Panc1 (cell line): ENCODE measurements at regions not wholly inside any gene's neighbourhood (a gene's known extent, or its start where the extent isn't known, plus 50 kb on each side); places are given as distances from the start of the nearest gene placed in this dataset.
"Not testable (repeated sequence)": the region's sequence is repeated elsewhere in the genome, so short reads cannot be mapped to it uniquely, and the experiment has no call there.

Source experiments
- POLR2AphosphoS5 ChIP-seq: IDR thresholded peaks from 2 replicates; pipeline ENCODE4 v1.6.1; 2012; ENCODE audit warnings: mild to moderate bottlenecking, low read depth, low read length, moderate library complexity
- SIN3A ChIP-seq: IDR thresholded peaks from 2 replicates; pipeline ENCODE4 v1.6.1; 2012; ENCODE audit warnings: low read depth, mild to moderate bottlenecking, low read length, moderate library complexity, borderline replicate concordance; ENCODE audit not compliant: insufficient read depth
- TF ChIP-seq, protein P1 (sequence below), 2 experiments: IDR thresholded peaks; 2 replicates each; pipeline ENCODE4 v1.6.1; 2011 to 2012; ENCODE audit warnings: low read depth in 2 of 2, control low read depth in 1 of 2, low read length in 1 of 2, mild to moderate bottlenecking in 1 of 2, moderate library complexity in 1 of 2; ENCODE audit not compliant: insufficient read depth in 1 of 2

DNA sequence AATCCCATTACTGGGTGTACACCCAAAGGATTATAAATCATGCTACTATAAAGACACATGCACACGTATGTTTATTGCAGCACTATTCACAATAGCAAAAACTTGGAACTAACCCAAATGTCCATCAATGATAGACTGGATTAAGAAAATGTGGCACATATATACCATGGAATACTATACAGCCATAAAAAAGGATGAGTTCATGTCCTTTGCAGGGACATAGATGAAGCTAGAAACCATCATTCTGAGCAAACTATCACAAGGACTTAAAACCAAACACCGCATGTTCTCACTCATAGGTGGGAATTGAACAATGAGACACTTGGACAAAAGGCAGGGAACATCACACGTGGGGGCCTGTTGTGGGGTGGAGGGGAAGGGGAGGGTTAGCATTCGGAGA is 76.8 kb upstream of the RREB1 start:
- not testable (repeated sequence) for TF ChIP-seq SIN3A, POLR2AphosphoS5
- TF ChIP-seq, protein P1, sequence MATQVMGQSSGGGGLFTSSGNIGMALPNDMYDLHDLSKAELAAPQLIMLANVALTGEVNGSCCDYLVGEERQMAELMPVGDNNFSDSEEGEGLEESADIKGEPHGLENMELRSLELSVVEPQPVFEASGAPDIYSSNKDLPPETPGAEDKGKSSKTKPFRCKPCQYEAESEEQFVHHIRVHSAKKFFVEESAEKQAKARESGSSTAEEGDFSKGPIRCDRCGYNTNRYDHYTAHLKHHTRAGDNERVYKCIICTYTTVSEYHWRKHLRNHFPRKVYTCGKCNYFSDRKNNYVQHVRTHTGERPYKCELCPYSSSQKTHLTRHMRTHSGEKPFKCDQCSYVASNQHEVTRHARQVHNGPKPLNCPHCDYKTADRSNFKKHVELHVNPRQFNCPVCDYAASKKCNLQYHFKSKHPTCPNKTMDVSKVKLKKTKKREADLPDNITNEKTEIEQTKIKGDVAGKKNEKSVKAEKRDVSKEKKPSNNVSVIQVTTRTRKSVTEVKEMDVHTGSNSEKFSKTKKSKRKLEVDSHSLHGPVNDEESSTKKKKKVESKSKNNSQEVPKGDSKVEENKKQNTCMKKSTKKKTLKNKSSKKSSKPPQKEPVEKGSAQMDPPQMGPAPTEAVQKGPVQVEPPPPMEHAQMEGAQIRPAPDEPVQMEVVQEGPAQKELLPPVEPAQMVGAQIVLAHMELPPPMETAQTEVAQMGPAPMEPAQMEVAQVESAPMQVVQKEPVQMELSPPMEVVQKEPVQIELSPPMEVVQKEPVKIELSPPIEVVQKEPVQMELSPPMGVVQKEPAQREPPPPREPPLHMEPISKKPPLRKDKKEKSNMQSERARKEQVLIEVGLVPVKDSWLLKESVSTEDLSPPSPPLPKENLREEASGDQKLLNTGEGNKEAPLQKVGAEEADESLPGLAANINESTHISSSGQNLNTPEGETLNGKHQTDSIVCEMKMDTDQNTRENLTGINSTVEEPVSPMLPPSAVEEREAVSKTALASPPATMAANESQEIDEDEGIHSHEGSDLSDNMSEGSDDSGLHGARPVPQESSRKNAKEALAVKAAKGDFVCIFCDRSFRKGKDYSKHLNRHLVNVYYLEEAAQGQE (IDR thresholded peaks at IDR 0.05; ENCODE audit: insufficient read depth in 1 of 2, low read depth in 2 of 2, low read length in 1 of 2), result not testable (repeated sequence)
